Activated CD4-positive, alpha-beta memory T cell treated with anti-CD3 and anti-CD28 coated beads, Interleukin-2, amount 10 ng/mL, durations not matched to agents 7 days and 5 days (primary cell): ENCODE measurements at regions not wholly inside any gene's neighbourhood (a gene's known extent, or its start where the extent isn't known, plus 50 kb on each side); places are given as distances from the start of the nearest gene placed in this dataset.
"Not testable (repeated sequence)": the region's sequence is repeated elsewhere in the genome, so short reads cannot be mapped to it uniquely, and the experiment has no call there.

ENCODE experiments used
- CTCF ChIA-PET: fragments of 350-600 bp; sonication (Branson Sonifier 250); formaldehyde crosslinking; loops from one replicate; lab custom pipeline; 2021; ENCODE audit warnings: antibody characterized with exemption, inconsistent platforms; lab: Charles Lee
- POLR2A ChIA-PET: fragments of 350-600 bp; sonication (Branson Sonifier 250); formaldehyde crosslinking; loops from one replicate; lab custom pipeline; 2021; ENCODE audit warnings: antibody characterized with exemption; lab: Charles Lee
- DNase-seq: peaks from one replicate; pipeline ENCODE4 v3.0.0-alpha.2; 2020
- H3K27ac Mint-ChIP-seq: one replicate; pipeline ENCODE4 v1.8.0; 2021; ENCODE audit warnings: mild to moderate bottlenecking, mixed read lengths
- H3K27me3 Mint-ChIP-seq: one replicate; pipeline ENCODE4 v1.8.0; 2021; ENCODE audit warnings: mixed read lengths
- H3K36me3 Mint-ChIP-seq: one replicate; pipeline ENCODE4 v1.8.0; 2021; ENCODE audit warnings: low read depth, mixed read lengths
- H3K4me1 Mint-ChIP-seq: one replicate; pipeline ENCODE4 v1.8.0; 2021; ENCODE audit warnings: mixed read lengths
- H3K4me3 Mint-ChIP-seq: one replicate; pipeline ENCODE4 v1.8.0; 2021; ENCODE audit warnings: mild to moderate bottlenecking, mixed read lengths
- H3K9me3 Mint-ChIP-seq: one replicate; pipeline ENCODE4 v1.8.0; 2021; ENCODE audit warnings: mixed read lengths

DNA sequence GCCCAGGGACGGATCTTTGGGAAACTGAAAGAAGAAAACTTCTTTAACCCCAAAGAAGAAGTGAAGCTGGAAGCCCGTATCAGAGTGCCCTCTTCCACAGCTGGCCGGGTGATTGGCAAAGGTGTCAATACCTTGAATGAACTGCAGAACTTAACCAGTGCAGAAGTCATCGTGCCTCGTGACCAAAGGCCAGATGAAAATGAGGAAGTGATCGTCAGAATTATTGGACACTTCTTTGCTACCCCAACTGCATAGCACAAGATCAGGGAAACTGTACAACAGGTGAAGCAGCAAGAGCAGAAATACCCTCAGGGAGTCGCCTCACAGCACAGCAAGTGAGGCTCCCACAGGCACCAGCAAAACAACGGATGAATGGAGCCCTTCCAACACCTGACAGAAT, 114.0 kb downstream of the NBPF12 start:
- POLR2A ChIA-PET: interaction anchor here (1.8 kb wide), 1 partner anchor 32 kb away, joined by 3 read pairs; no protein-coding TSS in a partner anchor
- Mint-ChIP-seq H3K36me3 (no peaks in the 10 kb centered on the region), H3K4me3 (no peak overlapping the region), H3K4me1 (peaks cover 14% of the 10 kb centered on the region), H3K9me3 (no peaks in the 10 kb centered on the region), H3K27me3 (peaks cover 1% of the 10 kb centered on the region), H3K27ac (no peak overlapping the region)
- CTCF ChIA-PET: no interaction called here
- no peak for DNase-seq

DNA sequence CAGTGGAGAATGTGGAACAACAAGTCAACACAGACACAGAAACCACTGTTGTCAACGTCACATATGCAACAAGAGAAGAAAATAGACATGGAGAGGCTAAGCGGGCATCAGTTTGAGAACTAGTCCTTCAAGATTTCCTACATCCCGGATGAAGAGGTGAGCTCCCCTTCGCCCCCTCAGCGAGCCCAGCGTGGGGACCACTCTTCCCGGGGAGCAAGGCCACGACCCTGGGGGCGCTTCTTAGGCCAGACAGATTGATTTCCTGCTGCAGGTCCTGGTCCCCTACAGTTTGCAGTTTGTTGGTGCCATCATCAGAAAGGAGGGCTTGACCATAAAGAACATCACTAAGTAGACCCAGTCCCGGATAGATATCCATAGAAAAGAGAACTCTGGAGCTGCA, 113.0 kb downstream of the NBPF12 start:
- Mint-ChIP-seq H3K4me3 (no peak overlapping the region), H3K36me3 (no peaks in the 10 kb centered on the region), H3K9me3 (no peaks in the 10 kb centered on the region), H3K27ac (no peak overlapping the region), H3K27me3 (peaks cover 1% of the 10 kb centered on the region), H3K4me1 (peaks cover 24% of the 10 kb centered on the region)
- POLR2A ChIA-PET: interaction anchor here (1.8 kb wide), 1 partner anchor 33 kb away, joined by 3 read pairs; no protein-coding TSS in a partner anchor
- CTCF ChIA-PET: no interaction called here
- DNase-seq: no peak

DNA sequence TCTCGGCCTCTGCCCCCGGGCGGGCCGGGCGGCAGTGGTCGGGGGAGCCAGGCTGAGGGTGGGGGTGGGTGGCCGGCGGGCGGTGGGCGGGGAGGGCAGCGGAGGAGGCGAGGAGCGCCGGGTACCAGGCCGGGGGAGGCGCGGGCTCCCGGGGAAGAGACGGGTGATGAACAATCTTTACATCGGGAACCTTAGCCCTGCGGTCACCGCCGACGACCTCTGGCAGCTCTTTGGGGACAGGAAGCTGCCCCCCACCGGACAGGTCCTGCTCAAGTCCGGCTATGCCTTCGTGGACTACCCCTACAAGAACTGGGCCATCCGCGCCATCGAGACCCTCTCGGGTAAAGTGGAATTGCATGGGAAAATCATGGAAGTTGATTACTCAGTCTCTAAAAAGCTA, 112.5 kb downstream of the NBPF12 start:
- DNase-seq: no peak
- no peak overlapping the region for H3K27ac Mint-ChIP-seq
- peaks cover 1% of the 10 kb centered on the region for H3K27me3 Mint-ChIP-seq
- ChIA-PET CTCF (no interaction called here), POLR2A (no interaction called here)
- H3K4me3 Mint-ChIP-seq: no peak overlapping the region
- no peaks in the 10 kb centered on the region for H3K9me3 Mint-ChIP-seq
- H3K36me3 Mint-ChIP-seq: no peaks in the 10 kb centered on the region
- H3K4me1 Mint-ChIP-seq: peaks cover 29% of the 10 kb centered on the region

DNA sequence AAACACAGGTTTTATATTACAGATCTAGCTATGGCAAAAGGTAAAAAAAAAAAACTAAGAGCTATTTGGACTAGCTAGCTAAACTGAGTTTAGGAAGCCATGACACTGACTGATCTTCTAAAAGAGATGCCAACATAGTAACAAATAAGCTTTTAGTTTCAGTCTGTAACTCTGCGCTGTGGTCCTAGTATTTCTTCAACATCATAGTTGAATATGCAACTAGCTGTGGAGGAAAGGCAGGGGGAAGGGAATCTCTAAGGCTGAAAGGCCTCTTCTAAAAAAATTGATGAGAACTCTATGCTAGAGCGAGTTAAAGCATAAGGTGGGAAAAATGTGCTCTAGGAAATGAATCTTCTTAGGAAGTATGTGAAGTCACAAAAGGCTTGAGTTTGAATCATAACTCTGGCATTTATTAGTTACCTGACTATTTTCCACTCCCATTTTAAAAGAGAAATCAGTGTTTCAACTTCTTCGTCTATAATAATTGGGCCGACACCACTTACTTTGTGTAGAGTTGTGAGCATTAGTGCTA, 108.8 kb downstream of the NBPF12 start:
- H3K9me3 Mint-ChIP-seq, H3K27me3 Mint-ChIP-seq, H3K36me3 Mint-ChIP-seq, CTCF ChIA-PET, DNase-seq: not testable (repeated sequence)
- POLR2A ChIA-PET: interaction anchor here (6.8 kb wide), 1 partner anchor 38 kb away, joined by 77 read pairs; no protein-coding TSS in a partner anchor
- Mint-ChIP-seq H3K4me3 (peak overlapping the region; percentile 55), H3K27ac (peak overlapping the region; percentile 79), H3K4me1 (peaks cover 40% of the 10 kb centered on the region)

DNA sequence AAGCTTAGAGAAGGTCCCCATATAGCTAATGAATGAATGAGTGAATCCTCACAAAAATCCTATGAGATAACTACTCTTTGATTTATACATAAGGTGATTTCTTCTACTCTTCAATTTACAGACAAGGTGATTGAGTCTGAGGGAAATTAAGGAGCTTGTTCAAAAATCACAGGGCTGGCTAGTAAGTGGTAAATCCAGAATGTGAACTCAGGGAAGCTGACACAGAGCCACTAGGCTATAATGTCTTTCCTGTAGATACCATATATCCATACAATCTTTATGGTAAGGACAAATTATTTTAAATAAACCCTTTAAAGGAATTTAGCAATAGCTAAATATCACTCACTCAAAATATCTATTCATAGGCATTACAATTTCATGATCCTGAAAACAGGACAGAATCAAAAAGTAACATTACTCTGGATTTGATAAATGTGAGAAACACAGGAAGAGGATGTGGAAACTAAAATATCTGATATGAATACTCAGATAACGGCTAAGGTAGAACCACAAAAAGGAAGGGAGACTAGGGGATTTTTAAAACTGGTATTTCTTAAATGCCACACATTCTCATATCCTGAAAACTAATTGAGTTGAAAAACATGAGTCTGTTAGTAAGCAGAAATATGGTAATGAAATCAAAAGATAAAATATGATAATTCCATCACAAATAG, 108.2 kb downstream of the NBPF12 start:
- Mint-ChIP-seq H3K36me3 (peaks cover 3% of the 10 kb centered on the region), H3K27me3 (peaks cover 5% of the 10 kb centered on the region), H3K4me1 (peaks cover 40% of the 10 kb centered on the region), H3K9me3 (peaks cover 3% of the 10 kb centered on the region), H3K4me3 (peak overlapping the region; percentile 55), H3K27ac (peak overlapping the region; percentile 79)
- ChIA-PET POLR2A (interaction anchor here (6.8 kb wide), 1 partner anchor 38 kb away, joined by 77 read pairs; no protein-coding TSS in a partner anchor), CTCF (no interaction called here)
- DNase-seq: no peak
